ENCODE measurements at regions not wholly inside any gene's neighbourhood (a gene's known extent, or its start where the extent isn't known, plus 50 kb on each side); places are given as distances from the start of the nearest gene placed in this dataset.

DNA sequence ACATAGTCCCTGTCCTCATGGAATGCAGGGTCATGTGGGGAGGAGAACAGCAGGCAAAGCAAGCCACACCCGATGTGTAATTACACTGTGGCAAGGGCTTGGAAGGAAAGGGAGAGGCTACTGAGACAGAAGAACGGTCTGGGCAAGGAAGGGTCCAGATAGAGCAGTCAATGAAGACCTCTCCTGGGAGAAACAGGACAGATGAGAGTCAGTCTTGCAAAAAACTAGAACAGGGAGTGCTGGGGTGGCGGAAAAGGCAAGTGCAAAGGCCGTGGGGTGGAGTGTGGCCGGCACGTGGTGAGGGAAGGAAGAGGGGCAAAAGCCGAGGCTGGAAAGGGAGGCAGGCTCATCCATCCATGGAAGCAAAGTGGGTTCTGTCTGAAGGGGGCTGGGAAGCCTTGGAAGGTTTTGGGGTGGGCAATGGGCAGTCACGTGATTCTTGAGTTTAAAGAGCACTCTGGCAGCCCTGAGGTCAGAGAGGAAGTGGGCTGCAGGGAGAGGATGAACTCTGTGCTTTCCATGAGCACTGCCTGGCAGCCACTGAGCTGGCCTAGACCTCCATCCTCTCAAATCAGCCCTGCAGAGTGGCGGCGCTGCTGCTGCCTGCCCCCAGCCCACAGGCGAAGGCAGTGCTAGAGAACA is 182.2 kb downstream of the INHBB start:
- no peak overlapping the region for H3K56ac ChIP-seq (replicated peaks; ENCODE audit: insufficient read length, low read depth, low read length)
- H3K4me1 ChIP-seq (replicated peaks in 1 of 4; ENCODE audit: control insufficient read depth in 3 of 4, insufficient read depth in 4 of 4, low read length in 3 of 4) = peaks cover 2 to 11% (median 5%) of the 10 kb centered on the region in 4 experiments; a peak in 6 of 7 replicates
- ChIA-PET CTCF (ENCODE audit: partially characterized antibody) (interaction anchor here (1.0 to 1.1 kb wide), 2 partner anchors 11 kb away, joined by 4 to 7 read pairs; no protein-coding TSS in a partner anchor), POLR2A (ENCODE audit: partially characterized antibody) (no interaction called here)
- H2AFZ ChIP-seq (ENCODE audit: low read length) = no peak overlapping the region
- peaks cover 0 to 2% of the 10 kb centered on the region in 2 experiments for H4K20me1 ChIP-seq (replicated peaks in 1 of 2; ENCODE audit: control insufficient read depth in 1 of 2, insufficient read depth in 2 of 2, low read length in 2 of 2)
- H2AK5ac ChIP-seq (ENCODE audit: low read depth, low read length) = no peak overlapping the region
- FAIRE-seq = no peak
- no peak overlapping the region for H2BK20ac ChIP-seq (ENCODE audit: low read length)
- no peak overlapping the region for H3K18ac ChIP-seq (ENCODE audit: extremely low read depth, low read length)
- no peaks in the 10 kb centered on the region for H3K23me2 ChIP-seq (ENCODE audit: low read depth, low read length)
- no peak overlapping the region for H3K14ac ChIP-seq (ENCODE audit: insufficient read length)
- H3K23ac ChIP-seq (ENCODE audit: insufficient read length) = no peak overlapping the region
- no peak overlapping the region for H3K9ac ChIP-seq (replicated peaks in 1 of 4; ENCODE audit: extremely low read depth in 1 of 4, low read depth in 3 of 4, low read length in 3 of 4)
- H2BK12ac ChIP-seq (ENCODE audit: low read depth, low read length) = no peak overlapping the region
- no peak overlapping the region for H3K4me3 ChIP-seq (ENCODE audit: extremely low read depth in 1 of 4, insufficient read depth in 2 of 4, low read depth in 3 of 4, low read length in 4 of 4)
- no peak overlapping the region for H3K27ac ChIP-seq (ENCODE audit: low read depth, low read length)
- peaks cover 0 to 12% of the 10 kb centered on the region in 2 experiments; a peak in 2 of 4 replicates for H3K9me3 ChIP-seq (ENCODE audit: insufficient read depth in 2 of 2, low read depth in 1 of 2, low read length in 1 of 2)
- H3K79me1 ChIP-seq (ENCODE audit: low read depth, low read length) = no peaks in the 10 kb centered on the region
- TF ChIP-seq SIRT6 (IDR thresholded peaks at IDR 0.05; ENCODE audit: low read length) = no peak
- no peak for TF ChIP-seq SP4 (IDR thresholded peaks at IDR 0.05; ENCODE audit: low read length)
- no peak for TF ChIP-seq CBX5 (IDR thresholded peaks at IDR 0.05; ENCODE audit: low read depth, low read length)
- no peak for TF ChIP-seq TCF12 (IDR thresholded peaks at IDR 0.05; ENCODE audit: low read depth, low read length)
- TF ChIP-seq SRF (IDR thresholded peaks at IDR 0.05; ENCODE audit: low read depth, low read length) = no peak
- no peak for TF ChIP-seq SP1 (IDR thresholded peaks at IDR 0.05; ENCODE audit: low read depth, low read length)
- no peak overlapping the region for H3K4ac ChIP-seq (replicated peaks; ENCODE audit: insufficient read length, low read depth, low read length)
- no peaks in the 10 kb centered on the region for H3K36me3 ChIP-seq (ENCODE audit: control insufficient read depth in 2 of 4, insufficient read depth in 4 of 4, low read length in 3 of 4)
- no peak overlapping the region for H2BK15ac ChIP-seq (ENCODE audit: low read length)
- H4K8ac ChIP-seq (ENCODE audit: extremely low read depth, insufficient read depth, low read length) = no peak overlapping the region
- H2BK120ac ChIP-seq (replicated peaks; ENCODE audit: low read depth, low read length) = no peak overlapping the region
- no peak overlapping the region for H3K4me2 ChIP-seq (ENCODE audit: insufficient read depth in 1 of 2, low read depth in 2 of 2, low read length in 2 of 2)
- no peak overlapping the region for H4K91ac ChIP-seq (replicated peaks; ENCODE audit: insufficient read length, low read length)
- H3K79me2 ChIP-seq (ENCODE audit: control insufficient read depth in 1 of 2, insufficient read depth in 2 of 2, low read length in 2 of 2) = no peaks in the 10 kb centered on the region
- WGBS, 2 experiments (ENCODE audit: extremely low coverage in 1 of 2, insufficient coverage in 1 of 2, insufficient read length in 1 of 2, insufficient replicate concordance in 2 of 2, low coverage in 1 of 2, low lambda C conversion rate in 2 of 2, missing lambda C conversion rate in 1 of 2) = 90% methylated on average over 11 of the region's 11 CpGs; no CpG with 5 or more reads in 1 of the 2 experiments
- no peak overlapping the region for H4K5ac ChIP-seq (ENCODE audit: insufficient read length, low read depth, low read length)
- H3K27me3 ChIP-seq (replicated peaks in 1 of 4; ENCODE audit: control insufficient read depth in 3 of 4, extremely low read depth in 1 of 4, insufficient read depth in 3 of 4, low read length in 3 of 4) = peaks cover 0 to 10% (median 4%) of the 10 kb centered on the region in 4 experiments; a peak in 3 of 7 replicates
- no peak for DNase-seq (ENCODE audit: low read depth in 1 of 2, low spot score in 2 of 2)
- no peak overlapping the region for H2BK5ac ChIP-seq (ENCODE audit: low read depth, low read length)
